Heart left ventricle (tissue), 16 donors: ENCODE measurements at regions not wholly inside any gene's neighbourhood (a gene's known extent, or its start where the extent isn't known, plus 50 kb on each side); places are given as distances from the start of the nearest gene placed in this dataset.

Experiments
- ATAC-seq, 4 donors: fragments of 200-7000 bp; cut with Tn5 transposase; one replicate each; pipeline ENCODE4 v1.9.1; 2020 to 2022; ENCODE audit warnings: moderate library complexity in 4 of 4, mild to moderate bottlenecking in 3 of 4, moderate number of reproducible peaks in 1 of 4
- DNase-seq, 5 donors: peaks; one replicate each; pipeline ENCODE4 v3.0.0-alpha.2; 2020
- H3K27ac ChIP-seq, 12 donors: fragments of 200-600 bp; sonication (generic) in 4 of 12; one replicate each; pipeline versions ENCODE4 v1.5.0 to v1.8.0; 2016 to 2022; ENCODE audit warnings: mild to moderate bottlenecking in 2 of 12
- H3K27me3 ChIP-seq, 9 donors: fragments of 200-600 bp; sonication (generic) in 2 of 9; one replicate each; pipeline versions ENCODE4 v1.5.1 to v1.8.0; 2016 to 2022; ENCODE audit warnings: mild to moderate bottlenecking in 3 of 9
- H3K36me3 ChIP-seq, 9 donors: fragments of 200-600 bp; sonication (generic) in 2 of 9; one replicate each; pipeline versions ENCODE4 v1.5.0 to v1.8.0; 2018 to 2022; ENCODE audit warnings: mild to moderate bottlenecking in 2 of 9
- H3K4me1 ChIP-seq, 12 donors: fragments of 200-600 bp; sonication (generic) in 4 of 12; one replicate each; pipeline versions ENCODE4 v1.5.0 to v1.8.0; 2016 to 2022; ENCODE audit warnings: mild to moderate bottlenecking in 3 of 12
- H3K4me3 ChIP-seq, 12 donors: fragments of 200-600 bp; sonication (generic) in 4 of 12; one replicate each; pipeline versions ENCODE4 v1.5.0 to v1.8.0; 2017 to 2022; ENCODE audit warnings: mild to moderate bottlenecking in 9 of 12, moderate library complexity in 4 of 12
- H3K9me3 ChIP-seq, 12 donors: fragments of 200-600 bp; sonication (generic) in 4 of 12; one replicate each; pipeline versions ENCODE4 v1.5.0 to v1.8.0; 2016 to 2022; ENCODE audit warnings: mild to moderate bottlenecking in 1 of 12
- CTCF ChIP-seq, 12 donors: fragments of 200-600 bp; sonication (generic) in 4 of 12; IDR thresholded peaks; one replicate each; pipeline versions ENCODE4 v1.5.0 to v1.8.0; 2018 to 2022; ENCODE audit warnings: antibody characterized with exemption in 12 of 12, mild to moderate bottlenecking in 5 of 12
- POLR2A ChIP-seq, 2 donors: fragments of 450-650 bp; IDR thresholded peaks; one replicate each; pipeline ENCODE4 v1.6.1; 2017; ENCODE audit warnings: antibody characterized with exemption in 2 of 2, mild to moderate bottlenecking in 2 of 2, moderate library complexity in 2 of 2
- WGBS, 4 donors: extraction: QIAGEN DNeasy Blood & Tissue Kit in 2 of 4; methylation state at CpG; one replicate each; pipeline versions ENCODE4 v1.1.5 to v1.1.7; 2013 to 2018; 5-methylcytosine and 5-hydroxymethylcytosine counted together
- intact Hi-C, 10 donors: fragments of 100-400 bp; cut with DNase I; formaldehyde crosslinking; loops; one replicate each; pipeline versions ENCODE4 v1.11.1 to v1.14.2; 2022
- donor health status: ischemic (EF 13 %, LVEDD 7.1; RV severe dilation, severe dysfunction).
- donor health status: healthy with polysubstance abuse.
- donor health status: DM: no; HTN: yes; CAD: no.
- donor health status: DM: no; HTN: no; CAD: no.
- donor health status: ischemic (EF 25% LVEDD 6.9; RV normal size, moderate dysfunction).
- donor health status: ischemic (EF 25% LVEDD 5.7; RV mildly dilated, moderate dysfunction).
- donor health status: healthy.
- donor health status: DM: yes; HTN: yes; CAD: no.
- donor health status: ischemic (EF 35%, LVEDD 5.7; RV mildly dilated, moderate dysfunction).
- donor health status: nonischemic (EF 11% LVEDD 7.7; RV severe dilation, severe dysfunction).
- donor health status: DM: yes; HTN: yes; CAD: no.
- donor health status: PGD.
- donor health status: ischemic (EF 29% LVEDD 5.4; RV normal size, mild dysfunction).
- donor health status: nonischemic (EF 23%, LVEDD 6.1; RV moderate dilation, normal function).

- ATAC-seq: no peak
- no peaks in the 10 kb centered on the region for H3K4me1 ChIP-seq
- DNase-seq: no peak
- no peak overlapping the region for H3K27ac ChIP-seq
- no peaks in the 10 kb centered on the region for H3K9me3 ChIP-seq
- H3K4me3 ChIP-seq: no peak overlapping the region
- no peak for TF ChIP-seq CTCF (IDR thresholded peaks at IDR 0.05)
- TF ChIP-seq POLR2A (IDR thresholded peaks at IDR 0.05): no peak
- intact Hi-C loops: no loop called here
- H3K27me3 ChIP-seq: no peaks in the 10 kb centered on the region
- 66 to 78% (median 72%) methylated on average over 2 of the region's 2 CpGs for WGBS, 4 donors
- H3K36me3 ChIP-seq: no peaks in the 10 kb centered on the region
Observed at GRCh38 chr11:86749821-86750401, 50.4 kb upstream of the PRSS23 start.

- Histone ChIP-seq H3K4me3 (no peak overlapping the region), H3K27ac (no peak overlapping the region), H3K9me3 (no peaks in the 10 kb centered on the region), H3K36me3 (no peaks in the 10 kb centered on the region), H3K4me1 (no peaks in the 10 kb centered on the region), H3K27me3 (no peaks in the 10 kb centered on the region)
- WGBS, 4 donors: 93 to 95% (median 93%) methylated on average over 3 of the region's 3 CpGs
- no peak for DNase-seq
- intact Hi-C loops: no loop called here
- TF ChIP-seq CTCF (IDR thresholded peaks at IDR 0.05): no peak
- no peak for TF ChIP-seq POLR2A (IDR thresholded peaks at IDR 0.05)
- no peak for ATAC-seq
Observed at GRCh38 chr11:86749376-86749775, 51.0 kb upstream of the PRSS23 start.

GRCh38 chr11:86748296-86748695 is 52.0 kb upstream of the PRSS23 start:
- H3K9me3 ChIP-seq: no peaks in the 10 kb centered on the region
- no peak for ATAC-seq
- H3K36me3 ChIP-seq: no peaks in the 10 kb centered on the region
- H3K27ac ChIP-seq: no peak overlapping the region
- TF ChIP-seq CTCF (IDR thresholded peaks at IDR 0.05) (no peak), POLR2A (IDR thresholded peaks at IDR 0.05) (no peak)
- intact Hi-C loops: no loop called here
- H3K4me3 ChIP-seq: no peak overlapping the region
- WGBS, 4 donors: 72 to 84% (median 80%) methylated on average over 4 of the region's 4 CpGs
- H3K4me1 ChIP-seq: peaks cover 0 to 9% (median 0%) of the 10 kb centered on the region in 12 donors
- no peak for DNase-seq
- no peaks in the 10 kb centered on the region for H3K27me3 ChIP-seq

GRCh38 chr11:86747801-86748200 is 52.5 kb upstream of the PRSS23 start:
- H3K4me1 ChIP-seq: peaks cover 0 to 14% (median 0%) of the 10 kb centered on the region in 12 donors
- no peak overlapping the region for H3K4me3 ChIP-seq
- WGBS, 4 donors: 97 to 99% (median 98%) methylated on average over 3 of the region's 3 CpGs
- no peaks in the 10 kb centered on the region for H3K27me3 ChIP-seq
- ATAC-seq (no peak), DNase-seq (no peak)
- intact Hi-C loops: no loop called here
- H3K9me3 ChIP-seq: no peaks in the 10 kb centered on the region
- no peak overlapping the region for H3K27ac ChIP-seq
- no peak for TF ChIP-seq CTCF (IDR thresholded peaks at IDR 0.05)
- no peak for TF ChIP-seq POLR2A (IDR thresholded peaks at IDR 0.05)
- H3K36me3 ChIP-seq: no peaks in the 10 kb centered on the region
